Caco-2 (cell line): ENCODE measurements at regions not wholly inside any gene's neighbourhood (a gene's known extent, or its start where the extent isn't known, plus 50 kb on each side); places are given as distances from the start of the nearest gene placed in this dataset.

Experiments
- BruUV-seq: library from RNA; stranded (reverse); fragments of 400-500 nt; replicated peaks from 2 replicates; lab custom pipeline; 2021; lab: Mats Ljungman, UMichigan
- CTCF ChIA-PET: fragments of 300-600 bp; sonication (Branson Sonifier 250); formaldehyde crosslinking; loops from one replicate; lab custom pipeline; 2022; ENCODE audit warnings: antibody characterized with exemption; lab: Charles Lee
- POLR2A ChIA-PET: fragments of 300-600 bp; sonication (Branson Sonifier 250); formaldehyde crosslinking; loops from one replicate; lab custom pipeline; 2022; ENCODE audit warnings: antibody characterized with exemption; lab: Charles Lee
- DNase-seq, 2 experiments: peaks; one replicate each; pipeline versions ENCODE4 v3.0.0 to v3.0.0-alpha.2; 2020 to 2022
- H3K27me3 ChIP-seq: replicated peaks from 2 replicates; pipeline ENCODE4 v1.6.0; 2011; ENCODE audit warnings: low read length; ENCODE audit not compliant: control insufficient read depth, insufficient read depth
- H3K36me3 ChIP-seq: 2 replicates; pipeline ENCODE4 v1.5.1; 2011; ENCODE audit warnings: low read length; ENCODE audit not compliant: control insufficient read depth, insufficient read depth
- H3K4me1 ChIP-seq: fragments of 250-450 bp; sonication (Bioruptor Pico); 2 replicates; pipeline ENCODE4 v1.5.1; 2020; ENCODE audit warnings: mild to moderate bottlenecking
- H3K4me3 ChIP-seq: 2 replicates; pipeline ENCODE4 v1.5.1; 2011; ENCODE audit warnings: low read depth, mild to moderate bottlenecking, control low read depth, low read length
- H3K9me3 ChIP-seq: fragments of 250-450 bp; sonication (Bioruptor Pico); 2 replicates; pipeline ENCODE4 v1.5.1; 2020; ENCODE audit warnings: mild to moderate bottlenecking, moderate library complexity
- H3K27ac Mint-ChIP-seq: one replicate; pipeline ENCODE4 v1.8.0; 2022; ENCODE audit warnings: mixed read lengths; ENCODE audit not compliant: unreplicated experiment
- H3K27me3 Mint-ChIP-seq: one replicate; pipeline ENCODE4 v1.8.0; 2022; ENCODE audit warnings: mixed read lengths; ENCODE audit not compliant: insufficient read depth, unreplicated experiment
- H3K36me3 Mint-ChIP-seq: one replicate; pipeline ENCODE4 v1.8.0; 2022; ENCODE audit warnings: mild to moderate bottlenecking, mixed read lengths; ENCODE audit not compliant: insufficient read depth, unreplicated experiment
- H3K4me1 Mint-ChIP-seq: one replicate; pipeline ENCODE4 v1.8.0; 2022; ENCODE audit warnings: low read depth, mixed read lengths; ENCODE audit not compliant: unreplicated experiment
- H3K4me3 Mint-ChIP-seq: one replicate; pipeline ENCODE4 v1.8.0; 2022; ENCODE audit warnings: mild to moderate bottlenecking, moderate library complexity, mixed read lengths; ENCODE audit not compliant: unreplicated experiment
- H3K9me3 Mint-ChIP-seq: one replicate; pipeline ENCODE4 v1.8.0; 2022; ENCODE audit warnings: mixed read lengths; ENCODE audit not compliant: unreplicated experiment
- CTCF ChIP-seq, 2 experiments: fragments of 200-600 bp in 1 of 2; IDR thresholded peaks; 1 replicate in 1 of 2; 2 replicates in 1 of 2; pipeline versions ENCODE4 v1.5.1 to v1.8.0; 2011 to 2022; ENCODE audit warnings: antibody characterized with exemption in 1 of 2, control low read depth in 1 of 2, inconsistent platforms in 1 of 2, low read depth in 1 of 2, low read length in 1 of 2, mild to moderate bottlenecking in 1 of 2, moderate library complexity in 1 of 2; ENCODE audit not compliant: insufficient read depth in 1 of 2, severe bottlenecking in 1 of 2, unreplicated experiment in 1 of 2
- intact Hi-C: fragments of 100-400 bp; cut with micrococcal nuclease; formaldehyde crosslinking; loops from one replicate; pipeline ENCODE4 v1.10.0; 2022; ENCODE audit not compliant: unreplicated experiment

DNA sequence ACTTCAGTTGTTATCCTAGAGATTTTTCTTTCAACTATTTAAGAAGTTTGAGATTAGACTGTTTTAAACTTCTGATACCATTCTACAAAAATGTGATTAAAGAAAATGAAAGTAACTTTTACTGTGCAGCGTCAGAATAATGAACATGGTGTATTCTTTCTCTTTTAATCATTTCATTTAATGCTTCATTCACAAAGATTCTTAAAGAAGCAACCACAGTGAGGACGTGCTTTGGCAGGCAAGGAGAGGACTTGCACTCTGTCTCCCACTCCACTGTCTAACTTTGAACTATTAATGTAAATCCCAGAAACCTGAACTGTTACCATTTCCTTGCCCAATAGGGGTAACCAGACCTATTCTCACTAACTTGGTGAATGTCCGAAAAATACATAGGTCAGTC is 137.0 kb downstream of the KCNRG start:
- intact Hi-C loops, result no loop called here
- H3K27me3 Mint-ChIP-seq, result no peaks in the 10 kb centered on the region
- POLR2A ChIA-PET, result no interaction called here
- H3K4me1 Mint-ChIP-seq, result no peaks in the 10 kb centered on the region
- DNase-seq, result no peak
- no TSS peak for BruUV-seq
- H3K9me3 Mint-ChIP-seq, result no peaks in the 10 kb centered on the region
- Histone ChIP-seq H3K4me1 (no peaks in the 10 kb centered on the region), H3K9me3 (no peaks in the 10 kb centered on the region), H3K27me3 (no peaks in the 10 kb centered on the region), H3K4me3 (no peak overlapping the region), H3K36me3 (no peaks in the 10 kb centered on the region)
- no peaks in the 10 kb centered on the region for H3K36me3 Mint-ChIP-seq
- TF ChIP-seq CTCF (IDR thresholded peaks at IDR 0.05; ENCODE audit: insufficient read depth in 1 of 2, low read depth in 1 of 2, low read length in 1 of 2, severe bottlenecking in 1 of 2, unreplicated experiment in 1 of 2), result no peak
- no peak overlapping the region for H3K4me3 Mint-ChIP-seq
- no peak overlapping the region for H3K27ac Mint-ChIP-seq
- CTCF ChIA-PET, result no interaction called here

DNA sequence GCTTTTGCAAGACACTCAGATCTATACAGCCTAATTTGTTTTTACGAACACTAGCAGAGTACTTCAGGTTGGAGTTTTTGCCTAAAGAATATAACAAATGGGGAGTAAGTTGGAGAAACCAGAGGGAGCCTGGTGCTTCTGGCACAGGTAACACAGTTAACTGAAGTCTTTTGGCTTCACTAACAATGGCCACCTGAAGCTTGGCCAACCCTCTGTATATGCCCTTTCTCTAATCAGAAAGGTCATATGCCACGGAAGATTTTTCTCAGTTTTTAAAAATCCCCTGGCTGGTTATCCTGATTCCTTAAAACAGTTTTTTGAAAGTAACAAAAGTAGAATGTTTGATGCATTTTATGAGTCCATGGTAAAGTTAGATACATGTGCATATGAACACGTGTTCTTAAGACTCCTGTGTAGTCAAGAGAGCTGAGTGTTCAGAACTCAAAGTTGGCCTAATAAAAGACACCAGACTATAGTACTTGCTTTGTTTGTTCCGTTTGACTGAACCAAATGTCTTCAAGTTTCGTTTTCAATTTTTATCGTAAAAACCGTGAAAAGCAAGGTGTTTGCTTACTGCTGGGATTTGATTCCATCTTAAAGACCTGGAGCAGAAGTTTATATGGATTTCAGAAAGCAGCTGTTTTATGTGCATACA is 137.5 kb downstream of the KCNRG start:
- Histone ChIP-seq H3K36me3 (no peaks in the 10 kb centered on the region), H3K4me3 (no peak overlapping the region), H3K4me1 (no peaks in the 10 kb centered on the region), H3K27me3 (no peaks in the 10 kb centered on the region), H3K9me3 (no peaks in the 10 kb centered on the region)
- H3K36me3 Mint-ChIP-seq, result no peaks in the 10 kb centered on the region
- no peaks in the 10 kb centered on the region for H3K9me3 Mint-ChIP-seq
- no peaks in the 10 kb centered on the region for H3K4me1 Mint-ChIP-seq
- H3K27ac Mint-ChIP-seq, result no peak overlapping the region
- DNase-seq, result no peak
- intact Hi-C loops, result no loop called here
- H3K27me3 Mint-ChIP-seq, result no peaks in the 10 kb centered on the region
- no TSS peak for BruUV-seq
- ChIA-PET CTCF (no interaction called here), POLR2A (no interaction called here)
- no peak for TF ChIP-seq CTCF (IDR thresholded peaks at IDR 0.05; ENCODE audit: insufficient read depth in 1 of 2, low read depth in 1 of 2, low read length in 1 of 2, severe bottlenecking in 1 of 2, unreplicated experiment in 1 of 2)
- no peak overlapping the region for H3K4me3 Mint-ChIP-seq

DNA sequence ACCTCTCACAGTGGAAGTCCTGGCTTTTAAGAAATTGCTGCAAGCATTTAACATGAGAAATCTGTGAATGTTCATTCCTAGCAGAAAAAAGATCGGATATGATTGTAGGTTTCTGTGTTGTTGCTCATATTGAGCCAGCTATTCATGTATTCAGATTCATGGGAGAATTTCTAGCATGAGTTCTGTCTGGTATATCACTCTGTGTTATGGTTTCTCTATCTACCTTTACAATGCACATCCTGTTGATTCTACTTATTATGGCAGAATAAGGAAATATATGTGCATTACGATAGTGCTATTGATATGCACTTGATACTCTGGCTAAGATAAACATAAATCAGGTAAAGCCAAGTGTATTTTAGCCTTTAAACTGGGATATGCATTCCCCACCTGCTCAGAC is 138.2 kb downstream of the KCNRG start:
- ChIA-PET CTCF (no interaction called here), POLR2A (no interaction called here)
- no peak overlapping the region for H3K4me3 ChIP-seq
- no peak for TF ChIP-seq CTCF (IDR thresholded peaks at IDR 0.05; ENCODE audit: insufficient read depth in 1 of 2, low read depth in 1 of 2, low read length in 1 of 2, severe bottlenecking in 1 of 2, unreplicated experiment in 1 of 2)
- Mint-ChIP-seq H3K36me3 (no peaks in the 10 kb centered on the region), H3K4me3 (no peak overlapping the region), H3K4me1 (no peaks in the 10 kb centered on the region), H3K27ac (no peak overlapping the region), H3K27me3 (no peaks in the 10 kb centered on the region), H3K9me3 (no peaks in the 10 kb centered on the region)
- no peak for DNase-seq
- BruUV-seq, result no TSS peak
- H3K27me3 ChIP-seq, result no peaks in the 10 kb centered on the region
- no peaks in the 10 kb centered on the region for H3K4me1 ChIP-seq
- H3K36me3 ChIP-seq, result no peaks in the 10 kb centered on the region
- intact Hi-C loops, result no loop called here
- no peaks in the 10 kb centered on the region for H3K9me3 ChIP-seq
